NCI-H2196 treated with DMSO at 0.1 percent for 48 hours (cell line): ENCODE measurements at regions not wholly inside any gene's neighbourhood (a gene's known extent, or its start where the extent isn't known, plus 50 kb on each side); places are given as distances from the start of the nearest gene placed in this dataset.

Experiments used
- DNase-seq: peaks from one replicate; lab custom pipeline; 2025; ENCODE audit not compliant: unreplicated experiment; lab: John Stamatoyannopoulos, UW

GRCh38 chr15:39456159-39456558 lies 124.7 kb upstream of the THBS1 start:
- no peak for DNase-seq

- DNase-seq = no peak
Observed at GRCh38 chr15:39456582-39457330, 124.1 kb upstream of the THBS1 start.

DNA sequence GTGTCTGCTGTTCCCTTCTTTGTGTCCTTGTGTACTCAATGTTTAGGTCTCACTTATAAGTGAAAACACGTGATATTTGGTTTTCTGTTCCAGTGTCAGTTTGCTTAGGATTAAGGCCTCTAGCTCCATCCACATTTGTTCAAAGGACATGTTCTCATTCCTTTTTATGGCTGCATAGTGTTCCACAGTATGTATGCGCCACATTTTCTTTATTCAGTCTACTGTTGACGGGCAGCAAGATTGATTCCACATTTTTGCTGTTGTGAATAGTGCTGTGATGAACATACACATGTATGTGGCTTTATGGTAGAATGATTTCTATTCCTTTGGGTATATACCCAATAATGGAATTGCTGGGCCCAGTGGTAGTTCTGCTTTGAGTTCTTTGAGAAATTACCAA lies 122.7 kb upstream of the THBS1 start:
- DNase-seq = no peak

DNA sequence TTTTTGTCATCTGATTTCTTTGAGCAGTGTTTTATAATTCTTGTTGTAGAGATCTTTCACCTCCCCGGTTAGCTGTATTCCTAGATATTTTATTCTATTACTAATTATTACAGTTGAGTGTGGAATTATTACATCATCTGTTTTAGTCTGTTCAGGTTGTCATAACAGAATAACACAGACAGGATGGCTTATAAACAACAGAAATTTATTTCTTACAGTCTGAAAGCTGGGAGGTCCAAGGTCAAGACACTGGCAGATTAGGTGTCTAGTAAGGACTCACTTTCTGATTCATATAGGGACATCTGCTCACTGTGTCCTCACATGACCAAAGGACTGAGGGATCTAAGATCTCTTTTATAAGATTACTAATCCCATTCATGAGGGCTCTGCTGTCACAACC lies 121.3 kb upstream of the THBS1 start:
- DNase-seq = no peak

- DNase-seq = no peak
Observed at GRCh38 chr15:39460748-39461147, 120.1 kb upstream of the THBS1 start.

DNA sequence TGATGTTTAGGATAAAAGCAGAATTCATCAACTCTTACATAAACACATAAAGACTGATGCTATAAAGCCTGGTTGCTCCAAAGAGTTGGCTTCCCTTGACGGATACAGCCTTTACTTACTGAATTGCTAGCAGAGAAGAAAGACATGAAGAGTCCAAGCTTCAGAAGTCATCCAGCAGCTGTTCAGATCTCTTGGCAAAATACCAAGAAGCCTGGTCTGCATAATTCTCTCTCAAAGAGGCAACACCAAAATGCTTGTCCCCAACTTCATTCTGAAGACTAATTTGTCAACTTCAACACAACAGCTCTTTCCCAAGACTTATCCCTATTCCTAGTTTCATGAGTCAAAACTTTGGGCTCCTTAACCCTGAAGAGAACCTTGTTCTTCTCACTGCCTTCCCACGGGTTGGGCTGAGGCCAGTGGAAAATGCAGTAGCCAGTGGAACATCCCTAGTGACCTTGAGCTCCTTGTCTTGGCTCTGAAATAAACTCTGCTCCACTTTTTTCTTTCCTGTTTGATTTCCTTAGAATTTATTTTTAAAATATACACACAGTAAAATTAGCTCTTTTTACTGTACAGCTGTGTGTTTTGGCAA lies 119.2 kb upstream of the THBS1 start:
- DNase-seq = no peak

DNA sequence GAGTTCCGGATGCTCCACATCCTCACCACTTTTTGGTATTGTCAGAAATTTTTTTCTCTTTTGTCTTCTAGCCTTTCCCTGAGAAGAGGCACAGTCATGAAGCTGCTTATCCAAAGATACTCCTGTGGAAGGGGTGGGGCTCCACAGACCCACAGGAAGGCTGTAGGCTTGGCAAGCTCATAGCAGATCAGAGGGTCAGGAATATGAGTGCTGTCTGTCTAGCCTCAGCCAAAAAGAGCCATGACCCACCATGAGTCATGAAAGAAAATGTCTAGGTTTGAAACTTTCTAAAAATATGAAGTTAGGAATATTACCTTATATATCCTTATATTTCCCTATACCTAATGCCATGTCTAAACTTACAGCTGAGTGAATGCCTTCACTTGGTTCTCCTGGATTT lies 118.2 kb upstream of the THBS1 start:
- DNase-seq = no peak

DNA sequence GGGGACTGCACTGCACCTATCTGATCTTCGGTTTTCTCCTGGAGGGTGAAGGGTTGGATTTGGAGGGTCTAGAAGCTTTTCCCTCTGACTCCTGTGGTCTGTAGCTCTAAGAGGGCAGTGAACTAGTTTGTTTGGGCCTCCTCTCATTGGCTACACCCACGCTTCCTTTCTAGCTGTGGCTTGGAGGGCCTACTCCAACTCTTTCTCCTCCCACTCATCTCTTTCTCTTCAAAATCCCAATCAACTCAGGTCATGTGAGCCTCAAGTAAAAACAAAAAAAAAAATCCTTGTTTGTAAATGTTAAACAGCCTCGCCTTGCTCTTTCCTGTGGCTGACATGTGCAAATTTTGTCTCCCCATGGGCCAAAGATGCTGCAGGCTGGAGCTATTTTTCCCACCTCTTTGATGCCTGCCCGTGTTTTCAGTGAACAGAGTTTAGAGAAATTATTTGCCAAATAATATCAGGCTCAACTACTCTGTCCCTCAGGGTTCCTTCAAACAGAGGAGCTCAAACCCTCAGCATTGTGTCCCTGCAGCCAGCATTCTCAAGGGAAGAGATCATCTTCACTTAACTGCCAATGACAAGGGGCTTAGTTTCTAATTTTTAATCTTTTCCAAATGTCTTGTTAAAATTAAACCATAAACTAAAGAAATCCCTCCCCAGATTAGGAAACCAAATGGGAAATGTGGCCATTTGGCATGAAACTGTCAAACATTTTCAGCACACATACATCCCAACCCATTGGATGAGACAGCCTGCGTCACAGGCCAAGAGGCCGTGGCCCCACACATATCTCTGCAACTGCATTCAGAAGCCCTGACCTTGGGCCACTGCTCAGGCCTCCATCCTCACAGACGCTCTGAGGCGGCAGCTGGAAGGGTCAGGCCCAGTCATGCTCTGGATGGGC lies 114.8 kb upstream of the THBS1 start:
- DNase-seq = no peak

DNA sequence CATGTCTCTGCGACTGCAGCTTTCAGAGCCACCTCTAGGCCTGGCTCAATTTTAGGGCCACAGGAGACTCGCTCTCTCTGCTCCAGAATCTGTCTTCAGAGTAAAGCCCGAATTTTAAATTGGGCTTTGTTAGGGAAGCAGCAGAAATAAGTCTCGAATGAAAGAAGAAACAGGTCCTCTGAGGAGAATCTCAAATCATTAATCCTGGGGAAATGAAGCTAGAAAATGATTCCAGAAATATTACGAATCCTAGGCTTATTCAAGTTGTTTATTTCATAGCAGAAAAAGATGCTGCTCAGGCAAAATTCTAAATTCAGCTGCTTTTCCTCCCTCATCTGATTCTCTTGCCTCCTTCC lies 114.2 kb upstream of the THBS1 start:
- DNase-seq = no peak

DNA sequence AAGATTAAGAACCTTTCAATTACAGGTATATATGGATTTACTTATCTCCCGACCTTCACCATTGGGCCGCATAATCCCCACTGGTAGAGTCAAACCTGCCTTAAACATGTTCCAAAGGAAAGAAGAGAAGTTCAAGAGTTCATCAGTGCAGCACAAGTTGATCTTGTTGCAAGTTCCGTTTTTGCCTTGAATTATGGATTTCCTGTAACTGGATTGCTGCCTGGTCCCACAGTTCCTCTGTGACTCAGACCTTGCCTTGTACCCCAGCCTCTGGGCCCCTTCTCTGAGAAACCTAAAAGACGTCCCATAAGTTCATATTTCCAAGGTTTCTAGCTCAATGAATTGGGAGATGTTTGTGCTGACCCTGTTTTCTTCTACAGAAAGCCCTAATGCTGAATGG lies 112.5 kb upstream of the THBS1 start:
- no peak for DNase-seq

- no peak for DNase-seq
Observed at GRCh38 chr15:39468828-39469227, 112.1 kb upstream of the THBS1 start.

DNA sequence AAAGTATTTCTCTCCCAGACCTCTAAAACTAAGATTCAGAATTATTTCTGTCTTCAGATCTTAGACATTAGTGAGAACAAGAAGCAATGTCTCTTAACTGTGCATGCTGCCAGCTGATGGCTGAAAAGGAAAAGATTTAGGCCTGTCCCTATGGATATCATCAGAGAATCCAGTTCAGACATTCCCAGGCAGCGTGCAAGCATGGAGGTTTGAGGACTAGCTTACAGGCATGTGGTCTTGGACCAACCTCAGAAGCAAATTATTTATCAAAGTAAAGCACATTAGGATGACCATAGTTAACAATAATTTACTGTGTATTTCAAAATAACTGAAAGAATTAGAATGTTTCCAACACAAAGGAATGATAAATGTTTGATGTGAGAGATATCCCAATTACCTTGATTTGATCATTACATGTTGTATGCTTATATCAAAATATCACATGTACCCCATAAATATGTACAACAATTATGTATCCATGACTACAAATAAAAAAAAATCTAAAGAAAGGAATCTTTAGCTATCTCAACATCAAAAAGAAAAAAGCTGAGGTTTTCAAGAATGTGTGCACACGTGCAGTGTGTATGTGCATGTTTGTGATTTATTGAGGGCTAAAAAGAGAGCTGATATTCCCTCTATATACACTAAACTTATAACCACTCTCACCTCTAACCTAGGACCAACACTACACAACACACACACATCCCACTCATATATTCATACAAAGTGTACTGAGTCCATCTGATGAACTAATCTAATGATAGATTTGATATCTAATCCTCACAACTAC lies 108.9 kb upstream of the THBS1 start:
- no peak for DNase-seq

DNA sequence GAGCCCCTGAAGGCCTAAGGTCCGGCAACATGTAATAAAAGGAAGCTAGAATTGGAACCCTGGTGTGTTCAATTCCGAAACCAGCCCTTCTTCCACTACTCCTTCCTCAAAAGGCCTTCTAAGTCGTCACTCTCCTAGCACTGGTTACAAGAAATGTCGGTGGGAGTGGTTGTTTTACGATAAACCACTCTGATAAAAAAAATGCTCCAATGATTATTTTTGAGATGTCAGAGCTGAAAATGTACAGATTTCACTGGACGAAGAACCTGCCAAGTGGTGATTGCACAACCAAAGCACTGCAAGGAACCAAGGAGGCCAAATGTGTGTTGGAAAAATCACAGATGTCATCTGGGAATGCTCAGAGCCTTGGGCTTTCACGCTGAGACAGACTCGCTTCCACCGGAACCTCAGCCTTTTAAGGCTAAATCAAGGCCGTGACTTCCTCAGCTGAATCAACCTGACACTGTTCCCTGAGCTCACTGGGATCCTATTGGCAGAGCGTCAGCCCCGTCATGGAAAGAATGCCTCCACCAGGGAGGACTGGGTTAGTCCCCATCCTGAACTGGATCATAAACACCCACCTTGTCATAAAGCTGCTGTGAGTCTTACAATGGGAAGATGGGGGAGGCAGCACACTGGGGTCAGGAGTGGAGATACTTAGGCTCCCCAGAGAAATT lies 108.1 kb upstream of the THBS1 start:
- DNase-seq = no peak

GRCh38 chr15:39473298-39473947 lies 107.5 kb upstream of the THBS1 start:
- no peak for DNase-seq

GRCh38 chr15:39474657-39475056 lies 106.2 kb upstream of the THBS1 start:
- DNase-seq = no peak

- DNase-seq = no peak
Observed at GRCh38 chr15:39478996-39479395, 101.9 kb upstream of the THBS1 start.

- DNase-seq = no peak
Observed at GRCh38 chr15:39479911-39480310, 101.0 kb upstream of the THBS1 start.

DNA sequence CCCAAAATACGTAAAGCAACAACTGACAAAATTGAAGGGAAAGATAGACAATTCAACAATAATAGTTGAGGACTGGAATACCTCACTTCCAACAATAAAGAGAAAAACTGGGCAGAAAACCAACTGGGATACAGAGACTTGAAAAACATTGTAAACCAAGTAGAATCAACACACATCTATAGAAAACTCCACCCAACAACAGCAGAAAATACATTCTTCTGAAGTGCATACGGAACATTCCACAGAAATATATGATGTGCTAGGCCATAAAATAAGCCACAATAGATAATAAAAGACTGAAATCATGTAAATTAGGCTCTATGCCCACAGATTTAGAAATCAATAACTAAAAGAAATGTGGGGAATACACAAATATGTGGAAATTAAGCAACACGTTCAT lies 98.4 kb upstream of the THBS1 start:
- DNase-seq = no peak

GRCh38 chr15:39486621-39487457 lies 94.0 kb upstream of the THBS1 start:
- DNase-seq = no peak

DNA sequence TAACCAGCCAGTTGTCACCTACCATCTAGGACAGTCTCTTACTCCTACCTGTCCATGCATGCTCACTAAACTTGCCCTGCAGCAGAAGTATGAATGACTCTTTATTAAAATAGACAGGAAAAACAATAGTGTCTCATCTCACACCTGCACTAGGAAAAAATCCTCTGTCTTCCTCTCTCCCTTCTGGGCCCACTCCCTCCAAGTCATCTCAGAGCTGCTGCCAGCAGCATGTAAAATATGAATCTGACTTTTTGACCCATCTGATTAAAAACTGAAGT lies 93.5 kb upstream of the THBS1 start:
- no peak for DNase-seq
